Ovary (tissue), 7 donors: ENCODE measurements at regions not wholly inside any gene's neighbourhood (a gene's known extent, or its start where the extent isn't known, plus 50 kb on each side); places are given as distances from the start of the nearest gene placed in this dataset.

ENCODE experiments used
- DNase-seq, 5 donors: peaks; one replicate each; pipeline ENCODE4 v3.0.0-alpha.2; 2019 to 2020
- H3K27ac ChIP-seq, 2 donors: fragments of 200-600 bp; one replicate each; pipeline versions ENCODE4 v1.5.1 to v1.8.0; 2019 to 2022
- H3K27me3 ChIP-seq: fragments of 200-600 bp; one replicate; pipeline ENCODE4 v1.8.0; 2022
- H3K36me3 ChIP-seq: fragments of 200-600 bp; sonication (generic); one replicate; pipeline ENCODE4 v1.5.1; 2019
- H3K4me1 ChIP-seq: one replicate; pipeline ENCODE4 v1.8.1; 2013; ENCODE audit warnings: mild to moderate bottlenecking, moderate library complexity; ENCODE audit not compliant: insufficient read depth
- H3K4me3 ChIP-seq: fragments of 200-600 bp; sonication (generic); one replicate; pipeline ENCODE4 v1.5.1; 2017
- H3K9me3 ChIP-seq, 2 donors: fragments of 200-600 bp in 1 of 2; sonication (generic) in 1 of 2; one replicate each; pipeline versions ENCODE4 v1.5.1 to v1.8.1; 2013 to 2019; ENCODE audit warnings: mild to moderate bottlenecking in 1 of 2, moderate library complexity in 1 of 2
- CTCF ChIP-seq, 3 donors: fragments of 450-650 bp in 2 of 3; fragments of 200-600 bp in 1 of 3; IDR thresholded peaks; one replicate each; pipeline versions ENCODE4 v1.5.1 to v1.8.0; 2016 to 2022; ENCODE audit warnings: antibody characterized with exemption in 3 of 3, mild to moderate bottlenecking in 1 of 3
- EP300 ChIP-seq: sonication (generic); formaldehyde crosslinking; IDR thresholded peaks from one replicate; pipeline ENCODE4 v1.6.1; 2017; ENCODE audit warnings: antibody characterized with exemption
- POLR2A ChIP-seq: fragments of 450-650 bp; IDR thresholded peaks from one replicate; pipeline ENCODE4 v1.6.1; 2017; ENCODE audit warnings: antibody characterized with exemption, mild to moderate bottlenecking, moderate library complexity
- WGBS, 3 donors: extraction: QIAGEN DNeasy Blood & Tissue Kit in 1 of 3; methylation state at CpG; one replicate each; pipeline versions ENCODE4 v1.1.5 to v1.1.7; 2013 to 2017; 5-methylcytosine and 5-hydroxymethylcytosine counted together
- intact Hi-C, 4 donors: fragments of 100-400 bp; cut with DNase I; formaldehyde crosslinking; loops; one replicate each; pipeline versions ENCODE4 v1.11.0 to v1.15.1; 2022 to 2023
- donor health status: DM: no; HTN: no; CAD: no; lungs with moderate emphysema.
- donor health status: DM: no; HTN: no; CAD: no.
- donor health status: Bipolar disorder and iron deficiency.
- donor health status: DM: no; HTN: no; CAD: no.
- donor health status: DM: yes; HTN: yes; CAD: no.

GRCh38 chr19:33895366-33895765, 98.7 kb downstream of the KCTD15 start:
- H3K9me3 ChIP-seq = no peaks in the 10 kb centered on the region
- TF ChIP-seq POLR2A (no peak), EP300 (no peak), CTCF (IDR thresholded peaks at IDR 0.05) (no peak)
- 46 to 74% (median 72%) methylated on average over 2 of the region's 2 CpGs for WGBS, 3 donors

GRCh38 chr19:33898062-33898677, 101.5 kb downstream of the KCTD15 start:
- Histone ChIP-seq H3K36me3 (no peaks in the 10 kb centered on the region), H3K27ac (no peak overlapping the region), H3K4me1 (no peaks in the 10 kb centered on the region), H3K27me3 (no peaks in the 10 kb centered on the region), H3K4me3 (no peak overlapping the region), H3K9me3 (no peaks in the 10 kb centered on the region)
- TF ChIP-seq EP300 (no peak), POLR2A (no peak), CTCF (IDR thresholded peaks at IDR 0.05) (no peak)
- intact Hi-C loops = no loop called here
- no peak for DNase-seq

More at GRCh38 chr19:33895366-33895765, 98.7 kb downstream of the KCTD15 start:
- intact Hi-C loops = no loop called here
- no peak overlapping the region for H3K27ac ChIP-seq
- no peak for DNase-seq
- no peaks in the 10 kb centered on the region for H3K4me1 ChIP-seq
- no peak overlapping the region for H3K4me3 ChIP-seq
- no peaks in the 10 kb centered on the region for H3K27me3 ChIP-seq
- H3K36me3 ChIP-seq = no peaks in the 10 kb centered on the region

GRCh38 chr19:33900817-33901216, 104.1 kb downstream of the KCTD15 start:
- Histone ChIP-seq H3K9me3 (no peaks in the 10 kb centered on the region), H3K4me1 (peaks cover 1% of the 10 kb centered on the region), H3K27ac (no peak overlapping the region), H3K27me3 (no peaks in the 10 kb centered on the region), H3K4me3 (no peak overlapping the region), H3K36me3 (no peaks in the 10 kb centered on the region)
- WGBS, 3 donors = 49 to 60% (median 56%) methylated on average over 3 of the region's 3 CpGs
- TF ChIP-seq CTCF (IDR thresholded peaks at IDR 0.05) = no peak
- TF ChIP-seq EP300 = no peak
- TF ChIP-seq POLR2A = no peak
- no peak for DNase-seq
- intact Hi-C loops = no loop called here

GRCh38 chr19:33902395-33902794, 105.7 kb downstream of the KCTD15 start:
- intact Hi-C loops = no loop called here
- no peak for TF ChIP-seq EP300
- no peak for TF ChIP-seq CTCF (IDR thresholded peaks at IDR 0.05)
- TF ChIP-seq POLR2A = no peak
- no peaks in the 10 kb centered on the region for H3K27me3 ChIP-seq
- DNase-seq = no peak
- H3K27ac ChIP-seq = no peak overlapping the region
- no peak overlapping the region for H3K4me3 ChIP-seq
- WGBS, 3 donors = 54 to 68% (median 62%) methylated on average over 3 of the region's 3 CpGs
- H3K36me3 ChIP-seq = no peaks in the 10 kb centered on the region
- no peaks in the 10 kb centered on the region for H3K9me3 ChIP-seq
- peaks cover 1% of the 10 kb centered on the region for H3K4me1 ChIP-seq
